ENCODE measurements at regions not wholly inside any gene's neighbourhood (a gene's known extent, or its start where the extent isn't known, plus 50 kb on each side); places are given as distances from the start of the nearest gene placed in this dataset.

GRCh38 chr13:109900320-109900719, 113.9 kb upstream of the IRS2 start:
- TF ChIP-seq, protein P1, sequence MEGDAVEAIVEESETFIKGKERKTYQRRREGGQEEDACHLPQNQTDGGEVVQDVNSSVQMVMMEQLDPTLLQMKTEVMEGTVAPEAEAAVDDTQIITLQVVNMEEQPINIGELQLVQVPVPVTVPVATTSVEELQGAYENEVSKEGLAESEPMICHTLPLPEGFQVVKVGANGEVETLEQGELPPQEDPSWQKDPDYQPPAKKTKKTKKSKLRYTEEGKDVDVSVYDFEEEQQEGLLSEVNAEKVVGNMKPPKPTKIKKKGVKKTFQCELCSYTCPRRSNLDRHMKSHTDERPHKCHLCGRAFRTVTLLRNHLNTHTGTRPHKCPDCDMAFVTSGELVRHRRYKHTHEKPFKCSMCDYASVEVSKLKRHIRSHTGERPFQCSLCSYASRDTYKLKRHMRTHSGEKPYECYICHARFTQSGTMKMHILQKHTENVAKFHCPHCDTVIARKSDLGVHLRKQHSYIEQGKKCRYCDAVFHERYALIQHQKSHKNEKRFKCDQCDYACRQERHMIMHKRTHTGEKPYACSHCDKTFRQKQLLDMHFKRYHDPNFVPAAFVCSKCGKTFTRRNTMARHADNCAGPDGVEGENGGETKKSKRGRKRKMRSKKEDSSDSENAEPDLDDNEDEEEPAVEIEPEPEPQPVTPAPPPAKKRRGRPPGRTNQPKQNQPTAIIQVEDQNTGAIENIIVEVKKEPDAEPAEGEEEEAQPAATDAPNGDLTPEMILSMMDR (IDR thresholded peaks at IDR 0.05; ENCODE audit: low read length, missing control alignments) = no peak
- DNase-seq (ENCODE audit: low read depth) = peak; percentile 14
- H3K4me3 ChIP-seq (replicated peaks; ENCODE audit: low read depth, low read length) = no peak overlapping the region

DNA sequence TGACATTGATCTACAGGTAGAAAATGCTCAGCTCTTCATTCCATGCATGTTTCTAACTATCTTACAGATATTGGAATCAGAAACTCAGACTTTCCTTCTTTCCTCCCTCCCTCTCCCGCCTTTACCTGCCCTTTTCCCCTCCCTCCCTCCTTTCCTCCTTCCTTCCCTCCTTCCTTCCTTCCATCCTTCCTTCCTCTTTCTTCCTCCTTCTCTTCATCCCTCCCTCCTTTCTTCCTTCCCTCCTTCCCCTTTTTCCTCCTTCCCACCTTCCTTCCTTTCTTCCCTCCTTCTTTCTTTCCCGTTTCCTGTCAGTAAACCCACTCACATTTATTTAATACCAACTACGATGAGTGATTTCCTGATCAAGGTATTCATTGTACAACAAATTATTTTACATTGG, 113.4 kb upstream of the IRS2 start:
- no peak overlapping the region for H3K4me3 ChIP-seq (replicated peaks; ENCODE audit: low read depth, low read length)
- DNase-seq (ENCODE audit: low read depth) = no peak
- TF ChIP-seq, protein P1 (IDR thresholded peaks at IDR 0.05; ENCODE audit: low read length, missing control alignments) = no peak

DNA sequence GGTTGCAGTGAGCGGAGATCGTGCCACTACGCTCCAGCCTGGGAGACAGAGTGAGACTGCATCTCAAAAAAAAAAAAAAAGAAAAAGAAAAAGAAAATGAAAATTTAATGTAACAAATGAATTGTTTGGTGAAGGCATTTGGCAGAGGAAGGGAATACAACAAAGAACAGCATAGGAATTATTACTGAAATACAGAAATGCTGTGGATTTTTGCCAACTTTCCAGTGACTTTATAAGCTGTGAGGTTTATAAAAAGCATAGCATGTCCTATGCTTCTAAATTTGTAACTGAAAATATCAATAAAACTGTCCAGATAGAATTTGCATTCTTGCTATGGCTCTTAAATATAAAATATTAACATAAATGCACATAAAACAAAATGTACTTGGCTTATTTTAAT, 112.9 kb upstream of the IRS2 start:
- no peak for DNase-seq (ENCODE audit: low read depth)
- no peak overlapping the region for H3K4me3 ChIP-seq (replicated peaks; ENCODE audit: low read depth, low read length)
- TF ChIP-seq, protein P1 (IDR thresholded peaks at IDR 0.05; ENCODE audit: low read length, missing control alignments) = no peak

- H3K4me3 ChIP-seq (replicated peaks; ENCODE audit: low read depth, low read length) = no peak overlapping the region
- TF ChIP-seq, protein P1 (IDR thresholded peaks at IDR 0.05; ENCODE audit: low read length, missing control alignments) = no peak
- DNase-seq (ENCODE audit: low read depth) = no peak
Observed at GRCh38 chr13:109897988-109898624, 111.7 kb upstream of the IRS2 start.

GRCh38 chr13:109892101-109892500, 105.7 kb upstream of the IRS2 start:
- DNase-seq (ENCODE audit: low read depth) = no peak
- no peak overlapping the region for H3K4me3 ChIP-seq (replicated peaks; ENCODE audit: low read depth, low read length)
- TF ChIP-seq, protein P1 (IDR thresholded peaks at IDR 0.05; ENCODE audit: low read length, missing control alignments) = no peak

DNA sequence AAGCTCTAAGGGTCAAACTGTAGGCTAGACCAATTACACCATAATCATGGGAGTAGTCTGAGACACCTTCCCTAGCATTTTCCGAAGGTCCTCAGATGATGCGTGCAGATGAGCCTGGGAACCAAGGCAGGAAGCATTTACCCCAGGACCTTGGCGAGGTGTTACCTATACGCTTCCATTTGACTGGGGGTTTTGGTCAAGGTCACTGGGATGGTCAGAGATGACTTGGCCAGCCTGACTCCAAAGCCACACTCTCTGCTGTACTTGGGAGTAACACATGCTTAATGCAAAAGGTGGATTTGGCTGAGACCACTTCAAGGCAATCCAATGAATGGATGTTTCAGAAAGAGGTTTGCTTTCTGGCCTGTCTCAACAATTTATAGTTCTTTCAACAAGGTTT, 98.9 kb upstream of the IRS2 start:
- no peak overlapping the region for H3K4me3 ChIP-seq (replicated peaks; ENCODE audit: low read depth, low read length)
- DNase-seq (ENCODE audit: low read depth) = no peak
- TF ChIP-seq, protein P1 (IDR thresholded peaks at IDR 0.05; ENCODE audit: low read length, missing control alignments) = no peak

- no peak overlapping the region for H3K4me3 ChIP-seq (replicated peaks; ENCODE audit: low read depth, low read length)
- DNase-seq (ENCODE audit: low read depth) = no peak
- TF ChIP-seq, protein P1 (IDR thresholded peaks at IDR 0.05; ENCODE audit: low read length, missing control alignments) = no peak
Observed at GRCh38 chr13:109884462-109884861, 98.1 kb upstream of the IRS2 start.
